SK-N-SH (cell line): ENCODE measurements at regions not wholly inside any gene's neighbourhood (a gene's known extent, or its start where the extent isn't known, plus 50 kb on each side); places are given as distances from the start of the nearest gene placed in this dataset.

Experiments
- CTCF ChIA-PET: fragments of 300-600, 350-600 bp; formaldehyde crosslinking; extraction: SDS; loops from one replicate; lab custom pipeline; 2021; lab: Yijun Ruan, JAX
- POLR2A ChIA-PET: fragments of 350-600 bp; sonication (Branson Sonifier 250); formaldehyde crosslinking; extraction: SDS; loops from one replicate; lab custom pipeline; 2020; ENCODE audit warnings: antibody characterized with exemption, inconsistent platforms; lab: Yijun Ruan, JAX
- DNase-seq: peaks from one replicate; pipeline ENCODE4 v3.0.0; 2012
- H2AFZ ChIP-seq: fragments of 200-600 bp; sonication (generic); 2 replicates; pipeline ENCODE4 v1.8.1; 2016; ENCODE audit warnings: antibody characterized with exemption, mild to moderate bottlenecking, low read depth
- H3F3A ChIP-seq: fragments of 200-600 bp; sonication (generic); replicated peaks from 2 replicates; pipeline ENCODE3; 2016; ENCODE audit warnings: antibody characterized with exemption, mild to moderate bottlenecking; ENCODE audit not compliant: insufficient read depth
- H3K27ac ChIP-seq, 2 experiments: fragments of 200-500 bp in 1 of 2; fragments of 200-600 bp in 1 of 2; sonication (Bioruptor generic) in 1 of 2; sonication (generic), shearing (Covaris generic) in 1 of 2; 2 replicates each; pipeline versions ENCODE4 v1.5.1 to v1.6.1; 2014 to 2016; ENCODE audit warnings: low read depth in 2 of 2, inconsistent platforms in 1 of 2, low read length in 1 of 2, mild to moderate bottlenecking in 1 of 2, mixed read lengths in 1 of 2
- H3K27me3 ChIP-seq: fragments of 200-600 bp; sonication (generic), shearing (Covaris generic); 2 replicates; pipeline ENCODE4 v1.6.1; 2016; ENCODE audit warnings: mixed run types; ENCODE audit not compliant: insufficient read depth
- H3K36me3 ChIP-seq, 2 experiments: fragments of 200-500 bp in 1 of 2; fragments of 200-600 bp in 1 of 2; sonication (Bioruptor generic) in 1 of 2; sonication (generic) in 1 of 2; replicated peaks in 1 of 2; 2 replicates each; pipeline versions ENCODE3 to v1.5.1; 2014 to 2016; ENCODE audit warnings: low read length in 1 of 2, mild to moderate bottlenecking in 1 of 2; ENCODE audit not compliant: insufficient read depth in 2 of 2, control insufficient read depth in 1 of 2
- H3K4me1 ChIP-seq, 2 experiments: fragments of 200-500 bp in 1 of 2; fragments of 200-600 bp in 1 of 2; sonication (Bioruptor generic) in 1 of 2; sonication (generic), shearing (Covaris generic) in 1 of 2; 2 replicates each; pipeline versions ENCODE4 v1.5.1 to v1.6.1; 2014 to 2016; ENCODE audit warnings: low read depth in 1 of 2, low read length in 1 of 2, mixed run types in 1 of 2; ENCODE audit not compliant: insufficient read depth in 2 of 2, control insufficient read depth in 1 of 2
- H3K4me2 ChIP-seq: fragments of 200-600 bp; sonication (generic), shearing (Covaris generic); 2 replicates; pipeline ENCODE4 v1.6.1; 2017; ENCODE audit warnings: mixed run types
- H3K4me3 ChIP-seq, 2 experiments: fragments of 200-500 bp in 1 of 2; fragments of 200-600 bp in 1 of 2; sonication (Bioruptor generic) in 1 of 2; sonication (generic), shearing (Covaris generic) in 1 of 2; 2 replicates each; pipeline versions ENCODE4 v1.5.1 to v1.8.1; 2014 to 2016; ENCODE audit warnings: low read depth in 2 of 2, inconsistent platforms in 1 of 2, low read length in 1 of 2, mild to moderate bottlenecking in 1 of 2, mixed read lengths in 1 of 2, moderate library complexity in 1 of 2
- H3K79me2 ChIP-seq: fragments of 200-600 bp; sonication (generic); 2 replicates; pipeline ENCODE4 v1.8.1; 2017; ENCODE audit warnings: mild to moderate bottlenecking; ENCODE audit not compliant: insufficient read depth
- H3K9ac ChIP-seq: fragments of 200-600 bp; sonication (generic); 2 replicates; pipeline ENCODE4 v1.6.1; 2017; ENCODE audit warnings: mixed run types
- H3K9me2 ChIP-seq: fragments of 200-600 bp; sonication (generic); 2 replicates; pipeline ENCODE4 v1.6.1; 2017; ENCODE audit warnings: mixed run types
- H3K9me3 ChIP-seq: fragments of 200-600 bp; sonication (generic); 2 replicates; pipeline ENCODE4 v1.6.1; 2017; ENCODE audit warnings: mixed run types, mild to moderate bottlenecking, moderate library complexity
- H4K20me1 ChIP-seq: fragments of 200-600 bp; sonication (generic); 2 replicates; pipeline ENCODE4 v1.6.1; 2017; ENCODE audit warnings: mild to moderate bottlenecking, mixed run types; ENCODE audit not compliant: insufficient read depth
- CTCF ChIP-seq: fragments of 200-600 bp; sonication (generic); IDR thresholded peaks from 2 replicates; pipeline ENCODE4 v1.6.1; 2017; ENCODE audit warnings: antibody characterized with exemption, mild to moderate bottlenecking, moderate library complexity
- ELF1 ChIP-seq: IDR thresholded peaks from 2 replicates; pipeline ENCODE4 v1.4.0; 2012
- FOXJ3 ChIP-seq: sonication (generic); formaldehyde crosslinking; IDR thresholded peaks from 2 replicates; pipeline ENCODE4 v1.5.1; 2020; ENCODE audit warnings: mild to moderate bottlenecking, missing genetic modification reagents
- FOXM1 ChIP-seq: IDR thresholded peaks from 2 replicates; pipeline ENCODE4 v1.4.0; 2012; ENCODE audit warnings: low read depth, mild to moderate bottlenecking
- GATA2 ChIP-seq: sonication (generic); formaldehyde crosslinking; IDR thresholded peaks from 2 replicates; pipeline ENCODE4 v1.5.0; 2020; ENCODE audit warnings: mild to moderate bottlenecking, missing genetic modification reagents
- MEF2A ChIP-seq: IDR thresholded peaks from 2 replicates; pipeline ENCODE4 v1.4.0; 2012; ENCODE audit warnings: low read depth, borderline replicate concordance
- MXI1 ChIP-seq: IDR thresholded peaks from 2 replicates; pipeline ENCODE4 v1.6.1; 2012; ENCODE audit warnings: mild to moderate bottlenecking, low read depth, low read length, improper control_type of control experiment
- NFIC ChIP-seq: IDR thresholded peaks from 2 replicates; pipeline ENCODE4 v1.4.0; 2012; ENCODE audit warnings: borderline replicate concordance
- POLR2AphosphoS5 ChIP-seq: IDR thresholded peaks from 2 replicates; pipeline ENCODE4 v1.6.1; 2012; ENCODE audit warnings: low read depth, low read length
- RAD21 ChIP-seq: IDR thresholded peaks from 2 replicates; pipeline ENCODE4 v1.6.1; 2012; ENCODE audit warnings: mild to moderate bottlenecking, low read length
- RCOR1 ChIP-seq: fragments of 150-350 bp; IDR thresholded peaks from 2 replicates; pipeline ENCODE4 v1.6.1; 2017; ENCODE audit warnings: antibody characterized with exemption, low read length
- RFX5 ChIP-seq: IDR thresholded peaks from 2 replicates; pipeline ENCODE4 v1.6.1; 2012; ENCODE audit warnings: mild to moderate bottlenecking, improper control_type of control experiment, low read length
- RXRA ChIP-seq: IDR thresholded peaks from 2 replicates; pipeline ENCODE4 v1.4.0; 2012; ENCODE audit warnings: low read depth, mild to moderate bottlenecking, borderline replicate concordance
- SMC3 ChIP-seq: IDR thresholded peaks from 2 replicates; pipeline ENCODE4 v1.6.1; 2012; ENCODE audit warnings: low read depth, low read length, improper control_type of control experiment
- TEAD4 ChIP-seq: IDR thresholded peaks from 2 replicates; pipeline ENCODE4 v1.4.0; 2012; ENCODE audit warnings: mild to moderate bottlenecking, borderline replicate concordance; ENCODE audit not compliant: insufficient read depth
- USF2 ChIP-seq: fragments of 150-350 bp; IDR thresholded peaks from 2 replicates; pipeline ENCODE4 v1.6.1; 2017; ENCODE audit warnings: antibody characterized with exemption, low read length, low read depth, borderline replicate concordance
- WGBS: methylation state at CpG from one replicate; pipeline ENCODE4 v1.1.6; 2017; ENCODE audit warnings: low lambda C conversion rate; 5-methylcytosine and 5-hydroxymethylcytosine counted together
- TF ChIP-seq, protein P1 (sequence below): IDR thresholded peaks from 2 replicates; pipeline ENCODE4 v1.6.1; 2012; ENCODE audit warnings: mild to moderate bottlenecking, low read depth, low read length, moderate library complexity
- TF ChIP-seq, protein P2 (sequence below): fragments of 150-350 bp; IDR thresholded peaks from 2 replicates; pipeline ENCODE4 v1.6.1; 2016; ENCODE audit warnings: mild to moderate bottlenecking, low read depth, low read length
- TF ChIP-seq, protein P3 (sequence below): IDR thresholded peaks from 2 replicates; pipeline ENCODE4 v1.4.0; 2012; ENCODE audit warnings: low read depth, borderline replicate concordance

DNA sequence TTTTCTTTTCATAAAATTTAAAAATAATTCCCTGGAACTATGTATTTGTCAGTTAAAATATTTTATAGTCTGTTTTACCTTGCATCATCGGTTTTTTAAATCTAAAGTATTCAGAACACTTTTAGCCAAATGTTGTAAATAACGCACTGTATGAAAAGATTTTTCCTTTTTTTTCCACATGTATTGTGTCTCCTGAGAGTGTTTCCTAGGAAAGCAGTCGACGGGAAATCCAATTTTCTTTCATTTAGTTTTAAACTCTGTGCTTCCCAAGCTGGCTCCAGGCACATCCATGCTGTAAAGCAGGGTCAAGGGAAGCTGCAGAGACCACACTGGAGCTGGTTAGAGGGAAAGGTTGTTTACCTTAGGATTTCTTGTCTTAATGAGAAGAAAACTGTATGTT is 1724.3 kb upstream of the TENM3 start:
- no peaks in the 10 kb centered on the region for H3K9me3 ChIP-seq
- H3K4me3 ChIP-seq: no peak overlapping the region
- TF ChIP-seq RCOR1 (no peak), RFX5 (no peak)
- ChIA-PET POLR2A (no interaction called here), CTCF (interaction anchor here (0.7 kb wide), 1 partner anchor 26 kb away, joined by 3 read pairs; no protein-coding TSS in a partner anchor)
- H2AFZ ChIP-seq: no peak overlapping the region
- H3K9me2 ChIP-seq: no peaks in the 10 kb centered on the region
- no peak overlapping the region for H3K4me2 ChIP-seq
- DNase-seq: no peak
- WGBS: 2% methylated on average over 4 of the region's 4 CpGs
- no peaks in the 10 kb centered on the region for H3K36me3 ChIP-seq
- no peaks in the 10 kb centered on the region for H3K27me3 ChIP-seq
- no peak overlapping the region for H3K27ac ChIP-seq
- H3K4me1 ChIP-seq: no peaks in the 10 kb centered on the region
- no peaks in the 10 kb centered on the region for H3F3A ChIP-seq
- no peaks in the 10 kb centered on the region for H4K20me1 ChIP-seq
- no peaks in the 10 kb centered on the region for H3K79me2 ChIP-seq
- no peak overlapping the region for H3K9ac ChIP-seq

- Histone ChIP-seq H3F3A (no peaks in the 10 kb centered on the region), H2AFZ (no peak overlapping the region), H3K9me3 (no peaks in the 10 kb centered on the region), H3K9me2 (no peaks in the 10 kb centered on the region), H3K9ac (no peak overlapping the region), H4K20me1 (no peaks in the 10 kb centered on the region), H3K79me2 (no peaks in the 10 kb centered on the region)
- no peak for DNase-seq
- CTCF ChIA-PET: no interaction called here
- POLR2A ChIA-PET: no interaction called here
- TF ChIP-seq ELF1: no peak
- no peak for TF ChIP-seq MEF2A
- TF ChIP-seq FOXJ3 (CRISPR knock-in tag): no peak
- TF ChIP-seq, protein P1, sequence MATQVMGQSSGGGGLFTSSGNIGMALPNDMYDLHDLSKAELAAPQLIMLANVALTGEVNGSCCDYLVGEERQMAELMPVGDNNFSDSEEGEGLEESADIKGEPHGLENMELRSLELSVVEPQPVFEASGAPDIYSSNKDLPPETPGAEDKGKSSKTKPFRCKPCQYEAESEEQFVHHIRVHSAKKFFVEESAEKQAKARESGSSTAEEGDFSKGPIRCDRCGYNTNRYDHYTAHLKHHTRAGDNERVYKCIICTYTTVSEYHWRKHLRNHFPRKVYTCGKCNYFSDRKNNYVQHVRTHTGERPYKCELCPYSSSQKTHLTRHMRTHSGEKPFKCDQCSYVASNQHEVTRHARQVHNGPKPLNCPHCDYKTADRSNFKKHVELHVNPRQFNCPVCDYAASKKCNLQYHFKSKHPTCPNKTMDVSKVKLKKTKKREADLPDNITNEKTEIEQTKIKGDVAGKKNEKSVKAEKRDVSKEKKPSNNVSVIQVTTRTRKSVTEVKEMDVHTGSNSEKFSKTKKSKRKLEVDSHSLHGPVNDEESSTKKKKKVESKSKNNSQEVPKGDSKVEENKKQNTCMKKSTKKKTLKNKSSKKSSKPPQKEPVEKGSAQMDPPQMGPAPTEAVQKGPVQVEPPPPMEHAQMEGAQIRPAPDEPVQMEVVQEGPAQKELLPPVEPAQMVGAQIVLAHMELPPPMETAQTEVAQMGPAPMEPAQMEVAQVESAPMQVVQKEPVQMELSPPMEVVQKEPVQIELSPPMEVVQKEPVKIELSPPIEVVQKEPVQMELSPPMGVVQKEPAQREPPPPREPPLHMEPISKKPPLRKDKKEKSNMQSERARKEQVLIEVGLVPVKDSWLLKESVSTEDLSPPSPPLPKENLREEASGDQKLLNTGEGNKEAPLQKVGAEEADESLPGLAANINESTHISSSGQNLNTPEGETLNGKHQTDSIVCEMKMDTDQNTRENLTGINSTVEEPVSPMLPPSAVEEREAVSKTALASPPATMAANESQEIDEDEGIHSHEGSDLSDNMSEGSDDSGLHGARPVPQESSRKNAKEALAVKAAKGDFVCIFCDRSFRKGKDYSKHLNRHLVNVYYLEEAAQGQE: no peak
- no peak for TF ChIP-seq RAD21
- TF ChIP-seq SMC3: no peak
- no peak for TF ChIP-seq NFIC
- TF ChIP-seq CTCF: no peak
- no peak for TF ChIP-seq GATA2 (CRISPR knock-in tag)
- no peak for TF ChIP-seq USF2
- TF ChIP-seq, protein P2, sequence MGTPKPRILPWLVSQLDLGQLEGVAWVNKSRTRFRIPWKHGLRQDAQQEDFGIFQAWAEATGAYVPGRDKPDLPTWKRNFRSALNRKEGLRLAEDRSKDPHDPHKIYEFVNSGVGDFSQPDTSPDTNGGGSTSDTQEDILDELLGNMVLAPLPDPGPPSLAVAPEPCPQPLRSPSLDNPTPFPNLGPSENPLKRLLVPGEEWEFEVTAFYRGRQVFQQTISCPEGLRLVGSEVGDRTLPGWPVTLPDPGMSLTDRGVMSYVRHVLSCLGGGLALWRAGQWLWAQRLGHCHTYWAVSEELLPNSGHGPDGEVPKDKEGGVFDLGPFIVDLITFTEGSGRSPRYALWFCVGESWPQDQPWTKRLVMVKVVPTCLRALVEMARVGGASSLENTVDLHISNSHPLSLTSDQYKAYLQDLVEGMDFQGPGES: no peak
- TF ChIP-seq FOXM1: no peak
- TF ChIP-seq, protein P3, sequence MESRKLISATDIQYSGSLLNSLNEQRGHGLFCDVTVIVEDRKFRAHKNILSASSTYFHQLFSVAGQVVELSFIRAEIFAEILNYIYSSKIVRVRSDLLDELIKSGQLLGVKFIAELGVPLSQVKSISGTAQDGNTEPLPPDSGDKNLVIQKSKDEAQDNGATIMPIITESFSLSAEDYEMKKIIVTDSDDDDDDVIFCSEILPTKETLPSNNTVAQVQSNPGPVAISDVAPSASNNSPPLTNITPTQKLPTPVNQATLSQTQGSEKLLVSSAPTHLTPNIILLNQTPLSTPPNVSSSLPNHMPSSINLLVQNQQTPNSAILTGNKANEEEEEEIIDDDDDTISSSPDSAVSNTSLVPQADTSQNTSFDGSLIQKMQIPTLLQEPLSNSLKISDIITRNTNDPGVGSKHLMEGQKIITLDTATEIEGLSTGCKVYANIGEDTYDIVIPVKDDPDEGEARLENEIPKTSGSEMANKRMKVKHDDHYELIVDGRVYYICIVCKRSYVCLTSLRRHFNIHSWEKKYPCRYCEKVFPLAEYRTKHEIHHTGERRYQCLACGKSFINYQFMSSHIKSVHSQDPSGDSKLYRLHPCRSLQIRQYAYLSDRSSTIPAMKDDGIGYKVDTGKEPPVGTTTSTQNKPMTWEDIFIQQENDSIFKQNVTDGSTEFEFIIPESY: no peak
- TF ChIP-seq RXRA: no peak
- no peak for TF ChIP-seq MXI1
- TF ChIP-seq POLR2AphosphoS5: no peak
- TF ChIP-seq TEAD4: no peak
- TF ChIP-seq, all 33 proteins: peak for 0
- Histone ChIP-seq H3K4me3 (no peak overlapping the region), H3K27ac (no peak overlapping the region), H3K36me3 (no peaks in the 10 kb centered on the region), H3K4me1 (no peaks in the 10 kb centered on the region), H3K4me2 (no peak overlapping the region), H3K27me3 (no peaks in the 10 kb centered on the region)
- 0% methylated on average over 5 of the region's 5 CpGs for WGBS
Measured at GRCh38 chr4:180521181-180521580, 1722.0 kb upstream of the TENM3 start.
